M059J (cell line): ENCODE measurements at regions not wholly inside any gene's neighbourhood (a gene's known extent, or its start where the extent isn't known, plus 50 kb on each side); places are given as distances from the start of the nearest gene placed in this dataset.
A peak's percentile ranks its signal among the peaks of the same experiment; 100 is the strongest.

Experiments used
- DNase-seq: peaks from one replicate; pipeline ENCODE4 v3.0.0-alpha.2; 2012; ENCODE audit warnings: low read depth

DNA sequence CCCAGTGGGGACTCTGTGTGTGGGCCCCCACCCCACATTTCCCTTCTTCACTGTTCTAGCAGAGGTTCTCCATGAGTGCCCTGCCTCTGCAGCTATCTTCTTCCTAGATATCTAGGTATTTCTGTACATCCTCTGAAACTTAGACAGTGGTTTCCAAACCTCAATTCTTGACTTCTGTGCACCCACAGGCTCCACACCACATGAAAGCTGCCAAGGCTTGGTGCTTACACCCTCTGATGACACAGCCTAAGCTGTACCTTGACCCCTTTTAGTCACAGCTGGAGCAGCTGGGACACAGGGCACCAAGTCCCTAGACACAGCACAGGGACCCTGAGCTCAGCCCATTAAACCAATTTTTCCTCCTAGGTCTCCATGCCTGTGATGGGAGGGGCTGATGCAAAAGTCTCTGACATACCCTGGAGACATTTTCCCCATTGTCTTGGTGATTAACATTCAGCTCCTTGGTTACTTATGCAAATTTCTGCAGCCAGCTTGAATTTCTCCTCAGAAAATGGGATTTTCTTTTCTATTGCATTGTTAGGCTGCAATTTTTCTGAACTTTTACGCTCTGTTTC, 304.5 kb downstream of the OTOL1 start:
- DNase-seq: no peak

DNA sequence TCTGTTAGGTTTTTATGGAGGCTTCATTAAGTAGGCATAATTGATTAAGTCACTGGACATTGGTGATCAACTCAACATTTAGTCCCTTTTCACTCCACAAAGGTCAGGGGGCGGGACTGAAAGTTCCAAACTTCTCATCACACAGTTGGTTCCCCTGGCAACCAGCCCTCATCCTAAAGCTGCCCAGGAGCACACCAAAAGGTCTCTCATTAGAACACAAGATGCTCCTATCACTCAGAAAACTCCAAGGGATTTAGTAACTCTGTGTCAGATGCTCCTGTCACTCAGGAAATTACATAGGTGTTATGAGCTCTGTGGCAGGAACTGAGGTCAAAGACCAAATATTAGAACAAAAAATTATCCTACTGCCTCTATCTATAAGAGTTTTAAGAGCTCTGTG, 321.5 kb downstream of the OTOL1 start:
- no peak for DNase-seq

DNA sequence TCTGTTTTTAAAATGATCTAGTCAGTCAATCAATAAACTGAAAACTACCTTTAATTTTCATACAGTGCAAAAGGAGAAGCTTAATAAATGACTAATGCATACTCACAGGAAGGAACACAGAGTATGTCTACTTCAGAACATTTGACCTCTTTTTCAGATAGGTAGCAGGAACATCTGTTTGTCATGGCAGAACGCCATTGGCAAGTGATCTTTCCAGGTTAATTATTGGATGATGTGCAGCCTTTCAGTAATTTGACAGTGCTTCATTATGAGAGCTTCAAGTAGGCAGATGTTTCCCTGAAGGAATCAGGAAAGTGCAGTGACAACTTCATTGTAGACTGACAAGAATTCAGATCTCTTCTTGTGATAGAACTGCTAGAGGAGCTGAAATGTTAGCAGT, 325.0 kb downstream of the OTOL1 start:
- DNase-seq: no peak

DNA sequence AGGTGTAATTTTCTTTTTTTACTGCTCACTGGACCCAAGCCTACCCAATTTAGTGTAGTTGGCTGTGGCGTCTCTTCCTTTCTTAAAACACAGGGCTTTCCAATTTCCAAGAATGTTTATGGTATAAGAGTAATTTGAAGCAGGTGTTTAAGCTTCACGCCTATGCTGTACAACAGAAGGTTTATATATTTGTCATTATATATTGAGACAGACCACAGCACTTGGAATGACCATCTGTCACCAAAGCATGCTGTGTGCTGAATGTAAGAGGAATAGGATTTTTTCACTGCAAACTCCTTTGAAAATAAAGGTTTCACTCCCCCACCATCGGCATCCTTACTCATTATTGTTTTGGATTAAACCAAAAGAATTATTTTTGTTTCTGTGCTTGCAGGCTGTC, 325.7 kb downstream of the OTOL1 start:
- no peak for DNase-seq

DNA sequence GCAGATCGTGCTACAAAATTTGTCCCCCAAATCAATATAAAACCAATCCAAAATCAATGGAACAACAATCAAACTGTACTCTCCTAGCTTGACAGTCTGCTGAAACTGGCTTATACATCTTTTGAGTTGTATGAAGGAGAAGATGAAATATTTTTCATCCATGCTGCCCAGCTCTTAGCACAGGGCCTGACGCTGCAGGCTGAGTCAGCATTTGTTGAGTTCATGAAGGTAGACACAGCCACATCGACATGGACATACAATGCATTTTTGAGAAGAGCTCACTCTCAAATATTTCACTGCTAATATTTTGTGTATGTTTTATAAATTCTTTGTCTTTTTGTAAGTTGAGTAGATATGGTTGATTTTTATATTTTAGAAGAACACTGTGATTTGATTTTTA, 327.3 kb downstream of the OTOL1 start:
- no peak for DNase-seq

DNA sequence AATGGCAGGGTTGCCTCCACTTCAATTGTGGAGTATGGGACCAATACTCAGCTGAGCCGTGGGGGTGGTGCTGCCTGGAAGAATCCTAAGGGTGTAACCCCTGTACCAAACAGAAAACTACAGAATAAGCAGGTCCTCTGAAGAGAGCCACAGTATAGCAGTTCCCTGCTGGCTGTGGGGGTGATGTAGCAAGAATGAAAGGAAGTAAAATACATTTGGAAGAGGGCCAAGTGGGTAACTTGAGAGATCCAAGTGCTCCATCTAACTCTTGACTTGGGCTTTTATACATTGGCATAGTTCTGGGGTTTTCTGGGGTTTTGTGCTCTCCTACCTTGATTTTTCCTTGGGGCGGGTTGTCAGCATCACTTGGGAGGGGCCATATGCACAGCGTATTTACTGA, 341.4 kb downstream of the OTOL1 start:
- DNase-seq: no peak

DNA sequence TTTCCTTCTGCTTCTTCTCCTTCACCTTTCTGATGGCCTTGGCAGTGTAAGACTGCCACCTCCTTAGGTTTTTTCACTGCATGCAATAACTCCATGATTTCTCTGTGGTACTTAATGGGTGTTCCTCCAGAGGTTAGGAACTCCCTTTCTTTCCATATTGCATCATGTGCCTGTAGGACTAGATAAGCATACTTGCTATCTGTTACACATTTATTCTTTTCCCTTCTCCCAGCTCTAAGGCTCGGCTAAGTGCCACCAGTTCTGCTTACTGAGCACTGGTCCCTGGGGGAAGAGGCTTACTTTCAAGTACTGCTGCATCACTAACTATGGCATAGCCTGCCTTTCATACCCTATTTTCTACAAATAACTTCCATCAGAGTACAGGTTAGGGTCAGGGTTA, 351.8 kb downstream of the OTOL1 start:
- no peak for DNase-seq

DNA sequence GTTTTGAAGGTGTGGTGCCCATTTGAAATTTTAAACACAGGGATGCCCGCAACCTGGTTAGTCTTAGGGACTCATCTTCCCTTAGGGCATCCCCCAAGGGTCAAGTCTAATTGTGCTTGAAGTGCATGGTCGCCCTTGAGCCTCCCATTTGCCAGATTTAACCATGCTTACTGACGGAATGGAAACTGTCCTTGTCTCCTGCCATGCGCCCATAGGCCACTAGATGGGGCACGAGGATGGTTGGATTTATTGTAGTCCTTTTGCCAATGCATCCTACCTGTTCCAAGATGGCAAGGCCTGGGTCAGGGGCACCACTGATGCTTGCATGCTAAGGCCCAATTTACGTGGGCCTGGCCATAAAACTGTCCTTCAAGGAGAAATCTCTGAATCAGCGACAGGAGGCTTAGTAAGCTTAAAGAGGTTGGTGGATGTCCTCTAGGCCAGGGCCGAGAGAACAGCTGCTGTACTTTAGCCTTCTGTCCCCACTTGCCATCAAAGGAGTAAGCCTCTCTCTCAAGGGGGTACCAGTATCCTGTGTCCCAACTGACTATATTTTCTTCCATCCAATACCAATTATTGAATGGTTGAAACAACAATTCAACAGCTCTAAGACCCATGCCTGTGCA, 355.4 kb downstream of the OTOL1 start:
- DNase-seq: peak; percentile 51

DNA sequence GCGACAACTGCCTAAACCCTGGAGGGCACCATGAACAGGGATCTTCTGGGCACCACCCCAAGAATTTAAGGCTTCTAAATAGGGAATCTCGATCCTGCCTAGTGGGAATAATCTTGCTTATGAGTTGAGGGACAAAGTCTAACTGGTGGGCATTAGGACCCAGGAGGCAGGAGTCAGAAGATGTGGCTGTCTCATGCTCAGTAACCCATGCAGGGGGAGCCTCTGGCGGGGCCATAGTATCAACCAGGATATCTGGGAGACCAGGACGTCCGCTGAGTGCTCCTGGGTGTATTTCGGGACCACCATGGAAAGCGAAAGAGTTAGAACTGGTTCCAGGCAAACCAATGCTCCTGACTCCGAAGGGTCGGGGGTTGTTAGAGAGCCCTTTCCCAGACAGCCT, 356.1 kb downstream of the OTOL1 start:
- DNase-seq: peak; percentile 7

DNA sequence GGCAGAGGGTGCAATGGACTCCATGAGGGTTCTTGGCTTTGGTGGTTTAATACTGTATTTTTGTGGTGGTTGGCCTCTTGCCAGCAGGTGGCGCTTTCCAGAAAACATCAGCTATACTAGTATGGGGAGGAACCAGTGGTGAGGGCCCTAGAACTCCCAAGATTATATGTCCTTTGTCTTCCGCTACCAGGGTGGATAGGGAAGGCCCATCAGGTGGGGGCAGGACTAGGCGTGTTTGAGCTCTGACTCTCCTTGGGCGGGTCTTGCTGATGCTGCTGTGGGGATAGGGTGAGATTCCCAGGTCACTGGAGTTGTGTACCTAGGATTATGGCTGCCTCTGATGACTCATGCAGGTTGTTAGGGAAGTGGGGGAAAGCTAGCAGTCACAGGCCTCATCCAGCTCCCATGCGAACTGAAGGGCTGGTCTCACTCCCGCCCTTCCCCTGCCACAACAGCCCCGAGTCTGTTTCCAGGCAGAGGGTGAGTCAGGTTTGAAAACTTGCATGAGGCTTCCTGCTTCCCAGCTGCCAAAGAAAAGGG, 357.7 kb downstream of the OTOL1 start:
- peak; percentile 94 for DNase-seq

DNA sequence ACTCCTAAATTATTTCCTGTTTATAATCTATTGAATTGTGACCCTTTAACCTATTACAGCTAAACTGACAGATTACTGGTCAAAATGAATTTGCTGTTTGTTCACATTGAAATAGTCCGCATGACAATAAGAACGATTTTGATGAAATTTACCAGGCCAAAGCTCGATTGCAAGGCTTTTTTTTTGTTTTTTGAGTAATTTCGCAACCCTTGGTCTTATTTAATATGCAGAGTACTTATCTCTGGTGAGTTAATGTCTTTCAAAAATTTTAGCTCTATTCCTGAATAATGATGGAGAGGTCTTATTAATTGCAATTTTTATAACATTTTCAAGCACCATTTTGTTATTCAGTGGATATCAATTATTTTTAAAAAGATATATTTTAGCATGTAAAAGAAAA, 362.4 kb downstream of the OTOL1 start:
- DNase-seq: no peak

DNA sequence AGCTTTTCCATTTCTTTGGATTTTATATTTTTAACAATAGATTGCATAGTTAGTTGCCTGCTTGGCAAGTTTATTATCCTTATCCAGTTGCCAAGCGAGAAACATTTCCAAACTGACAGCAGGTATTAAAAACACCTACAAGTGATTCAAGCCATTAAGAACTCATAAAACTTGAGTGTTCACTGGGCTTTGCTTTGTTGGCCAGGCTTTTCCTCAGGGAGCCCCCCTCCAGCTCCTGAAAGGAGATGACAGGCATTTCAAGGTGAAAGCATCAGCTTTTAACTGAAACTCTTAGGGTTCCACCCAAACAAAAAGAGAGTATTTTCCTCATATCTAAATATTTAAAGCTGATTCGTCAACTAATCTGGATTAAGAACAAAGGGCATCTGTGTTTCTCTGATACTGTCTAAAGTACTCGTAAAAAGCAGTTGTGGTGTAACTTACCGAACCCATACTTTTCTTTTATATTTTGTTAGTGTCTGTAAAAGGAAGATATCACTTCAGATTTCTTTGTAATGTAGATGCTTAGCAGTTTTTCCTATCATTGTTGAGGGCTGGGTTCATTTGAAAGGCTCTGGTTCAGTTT, 363.4 kb downstream of the OTOL1 start:
- no peak for DNase-seq

DNA sequence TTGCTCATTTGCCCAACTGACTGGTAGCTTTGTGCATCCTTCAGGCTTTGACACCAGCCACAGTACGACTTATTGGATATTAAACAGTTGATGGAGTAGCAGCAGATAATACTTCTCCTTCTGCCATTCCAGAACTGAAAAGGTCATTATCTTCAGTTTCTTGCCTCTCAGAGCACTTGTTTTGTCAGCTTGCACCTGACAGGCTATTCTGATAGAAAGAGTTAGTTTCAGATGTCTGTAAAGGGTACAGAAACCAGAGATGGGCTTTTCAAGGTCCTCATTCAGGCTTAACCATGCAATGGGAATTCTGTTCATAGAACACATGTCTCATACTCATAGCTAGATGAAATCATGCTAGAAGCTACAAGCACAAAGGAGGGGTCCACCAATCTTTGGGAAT, 367.2 kb downstream of the OTOL1 start:
- DNase-seq: no peak

DNA sequence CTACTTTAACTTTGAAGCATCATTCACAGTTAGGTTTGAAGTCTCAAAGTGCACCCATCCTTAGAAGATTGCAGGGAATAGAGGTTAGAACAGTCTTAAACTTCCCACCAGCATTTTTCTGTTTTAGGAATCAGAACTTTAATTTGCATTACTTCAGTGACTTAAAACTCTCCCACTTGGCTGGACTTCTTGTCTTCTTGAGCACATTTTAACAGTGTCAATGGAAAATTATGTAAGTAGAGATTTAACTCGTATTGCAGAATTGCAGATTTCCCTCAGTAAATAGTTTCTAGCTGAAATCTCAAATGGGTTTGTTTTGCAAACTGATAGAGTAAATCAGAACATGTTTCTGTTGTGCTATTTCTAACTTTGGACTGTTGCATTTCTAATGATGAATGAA, 369.6 kb downstream of the OTOL1 start:
- DNase-seq: no peak

DNA sequence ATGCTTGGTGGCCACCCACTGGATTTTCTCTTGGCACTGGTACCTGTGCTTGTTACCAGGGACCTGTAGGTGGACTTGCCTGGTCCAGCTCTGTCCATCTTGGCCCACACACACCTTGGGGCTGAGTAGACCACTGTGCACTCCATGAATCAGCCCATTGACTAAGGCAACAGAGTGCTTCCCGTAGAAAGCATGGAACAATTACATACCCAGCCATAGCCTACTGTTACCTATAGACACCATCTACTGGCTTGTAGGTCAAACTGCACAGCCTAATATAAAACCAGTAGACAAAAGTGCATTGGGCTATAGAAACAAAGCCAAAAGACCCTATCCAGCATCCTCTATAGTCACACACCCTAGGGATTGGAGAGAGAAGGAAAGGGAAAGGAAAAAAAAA, 378.9 kb downstream of the OTOL1 start:
- no peak for DNase-seq

DNA sequence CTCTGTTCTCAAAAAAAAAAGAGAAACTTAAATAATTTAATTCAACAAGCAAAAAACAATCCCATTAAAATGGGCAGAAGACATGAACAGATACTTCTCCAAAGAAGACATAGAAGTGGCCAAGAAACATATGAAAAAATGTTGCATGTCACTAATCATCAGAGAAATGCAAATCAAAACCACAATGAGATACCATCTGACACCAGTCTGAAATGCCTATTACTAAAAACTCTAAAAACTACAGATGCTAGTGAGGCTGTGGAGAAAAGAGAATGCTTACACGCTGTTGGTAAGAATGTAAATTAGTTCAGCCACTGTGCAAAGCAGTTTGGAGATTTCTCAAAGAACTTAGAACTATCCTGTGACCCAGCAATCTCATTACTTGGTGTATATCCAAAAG, 382.9 kb downstream of the OTOL1 start:
- peak; percentile 21 for DNase-seq

DNA sequence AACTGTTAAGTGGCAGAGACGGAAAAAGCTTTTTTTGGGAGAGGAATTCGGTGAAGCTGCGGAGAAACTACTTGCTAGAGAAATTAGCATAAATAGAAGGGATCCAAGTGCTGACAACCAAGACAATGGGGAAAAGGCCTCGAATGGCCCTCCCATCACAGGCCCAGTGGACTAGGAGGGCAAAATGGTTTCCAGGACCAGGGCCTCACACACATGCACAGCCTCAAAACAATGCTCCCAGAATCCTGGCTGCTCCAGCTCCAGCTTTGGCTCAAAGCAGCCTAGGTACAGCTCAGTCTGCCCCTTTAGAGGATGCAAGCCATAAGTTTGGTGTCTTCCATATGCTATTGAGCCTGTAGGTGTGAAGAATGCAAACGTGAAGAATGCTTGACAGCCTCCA, 388.2 kb downstream of the OTOL1 start:
- no peak for DNase-seq

DNA sequence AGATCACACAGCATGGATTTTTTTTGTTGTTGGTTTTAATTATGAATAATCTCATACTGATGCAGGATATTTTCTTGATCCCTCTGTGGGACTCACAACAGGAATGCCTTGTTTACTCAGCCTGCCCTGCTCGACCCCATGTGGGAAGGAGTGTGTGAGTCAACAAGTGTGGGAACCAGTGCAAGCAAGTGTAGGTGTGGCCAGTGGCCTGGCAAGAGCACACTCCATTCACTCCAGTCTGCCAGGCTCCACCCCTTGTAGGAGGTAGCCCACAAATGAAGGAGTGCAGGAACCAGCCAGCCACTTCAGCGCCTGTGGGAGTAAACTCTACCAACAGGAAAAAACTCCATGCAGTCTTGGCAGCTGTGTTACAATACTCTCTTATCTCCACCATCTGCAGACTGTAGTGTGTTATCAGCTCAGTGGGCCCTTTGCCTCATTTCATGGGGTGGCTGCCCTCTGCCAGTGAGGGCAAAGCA, 393.6 kb downstream of the OTOL1 start:
- DNase-seq: peak; percentile 84

DNA sequence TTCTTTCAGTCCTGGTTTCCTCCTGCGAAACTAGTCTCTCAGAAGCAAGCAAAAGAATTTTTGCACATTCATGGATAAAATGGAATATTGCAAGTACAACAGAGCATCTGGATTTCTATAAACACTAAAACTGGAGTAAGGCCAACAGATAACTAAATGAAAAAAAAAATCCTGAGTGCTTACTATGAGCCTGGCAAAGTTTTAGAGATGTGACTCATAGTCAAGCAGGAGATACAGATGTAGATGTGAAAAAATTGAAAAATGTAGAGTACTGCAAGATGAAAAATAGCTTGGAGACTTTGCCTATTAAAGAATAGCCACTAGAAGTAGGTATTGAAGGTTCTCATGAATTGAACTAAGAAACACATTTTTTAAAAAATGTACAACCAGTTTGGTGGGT, 397.4 kb downstream of the OTOL1 start:
- peak; percentile 36 for DNase-seq

DNA sequence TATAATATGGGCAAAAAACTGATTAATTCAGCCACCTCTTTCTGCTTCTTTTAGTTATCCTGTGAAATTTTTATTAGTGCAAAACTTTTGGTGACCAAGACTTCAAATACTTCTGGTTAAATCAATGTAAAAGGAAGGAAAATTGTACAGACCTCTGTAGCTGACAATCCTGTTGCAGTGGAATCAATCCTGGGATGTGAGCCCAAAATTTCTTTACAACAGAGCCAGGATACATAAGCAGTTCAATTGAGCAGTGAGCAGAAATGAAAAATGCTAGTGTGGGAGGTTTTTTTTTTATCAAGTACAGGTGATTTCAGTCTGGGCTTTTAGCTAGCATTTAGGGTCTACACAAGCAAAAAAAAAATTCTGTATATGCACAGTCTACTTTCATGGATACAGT, 398.0 kb downstream of the OTOL1 start:
- DNase-seq: no peak

DNA sequence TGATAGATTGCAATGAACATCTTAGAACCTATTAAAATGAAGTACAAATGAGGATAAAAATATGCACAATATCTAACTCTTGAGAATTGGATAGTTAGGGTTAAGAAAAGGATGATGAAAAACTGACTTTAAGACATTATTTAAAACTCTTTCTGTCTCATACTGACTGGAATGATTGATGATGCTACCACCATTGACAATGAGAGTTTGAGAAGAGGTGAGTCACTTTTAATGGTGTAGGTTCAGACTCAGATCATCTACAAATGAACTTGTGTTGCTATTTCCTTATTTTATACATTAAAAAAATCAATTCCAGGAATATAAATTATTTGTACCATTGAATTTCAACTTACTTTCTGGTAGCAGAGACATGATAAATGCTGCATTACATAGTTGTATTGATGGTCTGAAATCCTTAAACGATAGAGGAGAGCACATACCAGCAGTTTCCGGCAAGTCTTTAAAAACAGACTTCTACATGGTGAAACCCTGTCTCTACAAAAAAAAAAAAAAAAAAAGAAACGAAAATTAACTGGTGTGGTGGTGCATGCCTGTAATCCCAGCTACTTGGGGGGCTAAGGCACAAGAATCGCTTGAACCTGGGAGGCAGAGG, 409.0 kb downstream of the OTOL1 start:
- peak; percentile 20 for DNase-seq

DNA sequence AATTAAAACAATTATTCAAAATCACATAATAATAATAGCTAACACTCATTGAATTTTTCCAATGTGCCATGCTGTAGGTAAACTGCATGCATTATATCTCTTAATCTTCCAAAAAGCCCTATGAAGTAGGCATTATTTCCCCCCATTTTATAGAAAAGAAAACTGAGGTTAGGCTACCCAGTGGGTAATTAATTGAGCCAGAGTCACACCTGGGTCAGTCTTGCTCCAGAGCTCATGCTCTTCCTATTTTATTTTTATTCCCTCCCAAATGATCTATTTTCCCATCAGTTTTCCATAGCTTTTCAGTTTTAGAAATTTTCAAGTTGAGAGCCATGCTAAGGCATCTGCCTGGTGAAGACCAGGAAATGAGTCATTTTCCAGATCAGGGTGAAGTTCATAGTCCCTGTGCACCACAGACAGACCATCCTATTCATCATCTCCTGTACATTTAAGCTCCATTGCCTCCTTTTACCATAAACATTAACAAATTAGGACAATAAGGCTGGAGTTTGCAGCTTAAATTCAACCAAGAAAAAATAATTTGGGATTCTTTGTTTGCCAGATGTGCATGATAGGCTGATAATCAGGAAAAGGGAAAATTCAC, 417.3 kb downstream of the OTOL1 start:
- peak; percentile 63 for DNase-seq
